Ascending aorta (tissue), 2 donors: ENCODE measurements at regions not wholly inside any gene's neighbourhood (a gene's known extent, or its start where the extent isn't known, plus 50 kb on each side); places are given as distances from the start of the nearest gene placed in this dataset.
"Not testable (repeated sequence)": the region's sequence is repeated elsewhere in the genome, so short reads cannot be mapped to it uniquely, and the experiment has no call there.

ENCODE experiments used
- DNase-seq, 2 donors: peaks; one replicate each; pipeline ENCODE4 v3.0.0-alpha.2; 2019; ENCODE audit warnings: low spot score in 2 of 2
- H3K27ac ChIP-seq, 2 donors: fragments of 200-600 bp; sonication (generic); one replicate each; pipeline ENCODE4 v1.5.1; 2016 to 2017; ENCODE audit warnings: mild to moderate bottlenecking in 1 of 2
- H3K27me3 ChIP-seq: fragments of 200-600 bp; sonication (generic); one replicate; pipeline ENCODE4 v1.5.1; 2017
- H3K36me3 ChIP-seq, 2 donors: fragments of 200-600 bp; sonication (generic); one replicate each; pipeline ENCODE4 v1.5.1; 2016
- H3K4me1 ChIP-seq, 2 donors: fragments of 200-600 bp; sonication (generic); one replicate each; pipeline ENCODE4 v1.5.1; 2016 to 2017; ENCODE audit warnings: mild to moderate bottlenecking in 1 of 2
- H3K4me3 ChIP-seq, 2 donors: fragments of 200-600 bp; sonication (generic); one replicate each; pipeline ENCODE4 v1.5.1; 2016 to 2017; ENCODE audit warnings: mild to moderate bottlenecking in 1 of 2
- H3K9me3 ChIP-seq, 2 donors: fragments of 200-600 bp; sonication (generic); one replicate each; pipeline ENCODE4 v1.5.1; 2016
- CTCF ChIP-seq, 3 experiments: fragments of 200-600 bp in 2 of 3; fragments of 450-650 bp in 1 of 3; sonication (generic) in 2 of 3; IDR thresholded peaks; one replicate each; pipeline ENCODE4 v1.5.1; 2016 to 2019; ENCODE audit warnings: antibody characterized with exemption in 3 of 3, mild to moderate bottlenecking in 1 of 3, moderate library complexity in 1 of 3
- intact Hi-C: fragments of 100-400 bp; cut with DNase I; formaldehyde crosslinking; loops from one replicate; pipeline ENCODE4 v1.15.1; 2023

GRCh38 chrX:89757767-89758166 lies 163.9 kb upstream of the TGIF2LX start:
- H3K27ac ChIP-seq, H3K27me3 ChIP-seq, H3K9me3 ChIP-seq, H3K4me3 ChIP-seq, intact Hi-C loops, DNase-seq, H3K36me3 ChIP-seq, H3K4me1 ChIP-seq: not testable (repeated sequence)
- peak in 2 of 3 experiments; percentile 52 for TF ChIP-seq CTCF (IDR thresholded peaks at IDR 0.05)

GRCh38 chrX:89759076-89759685 lies 162.5 kb upstream of the TGIF2LX start:
- H3K27ac ChIP-seq, H3K36me3 ChIP-seq, H3K27me3 ChIP-seq, H3K4me3 ChIP-seq, DNase-seq, intact Hi-C loops, H3K9me3 ChIP-seq, H3K4me1 ChIP-seq: not testable (repeated sequence)

GRCh38 chrX:89771639-89772038 lies 150.1 kb upstream of the TGIF2LX start:
- H3K27me3 ChIP-seq, DNase-seq, intact Hi-C loops, H3K27ac ChIP-seq, H3K4me3 ChIP-seq, H3K4me1 ChIP-seq, H3K9me3 ChIP-seq, H3K36me3 ChIP-seq: not testable (repeated sequence)

- H3K36me3 ChIP-seq, DNase-seq, H3K27ac ChIP-seq, H3K9me3 ChIP-seq, H3K4me1 ChIP-seq, H3K27me3 ChIP-seq, H3K4me3 ChIP-seq, intact Hi-C loops: not testable (repeated sequence)
Observed at GRCh38 chrX:89811440-89811839, 110.3 kb upstream of the TGIF2LX start.

- DNase-seq, H3K4me1 ChIP-seq, H3K27ac ChIP-seq, H3K36me3 ChIP-seq, H3K4me3 ChIP-seq, H3K9me3 ChIP-seq, intact Hi-C loops, H3K27me3 ChIP-seq: not testable (repeated sequence)
Observed at GRCh38 chrX:89839723-89840122, 82.0 kb upstream of the TGIF2LX start.

- H3K27ac ChIP-seq, intact Hi-C loops, DNase-seq, H3K36me3 ChIP-seq, H3K9me3 ChIP-seq, H3K4me3 ChIP-seq, H3K4me1 ChIP-seq, H3K27me3 ChIP-seq: not testable (repeated sequence)
- peak in 1 of 3 experiments; percentile 14 for TF ChIP-seq CTCF (IDR thresholded peaks at IDR 0.05)
Observed at GRCh38 chrX:89871662-89872061, 50.0 kb upstream of the TGIF2LX start.
